ENCODE measurements at regions not wholly inside any gene's neighbourhood (a gene's known extent, or its start where the extent isn't known, plus 50 kb on each side); places are given as distances from the start of the nearest gene placed in this dataset.

GRCh38 chr15:69793431-69793780 lies 304.3 kb downstream of the TLE3 start:
- no peak for DNase-seq

GRCh38 chr15:69793781-69794451 lies 303.8 kb downstream of the TLE3 start:
- peak in 1 of 3 donors; percentile 25 for DNase-seq

DNA sequence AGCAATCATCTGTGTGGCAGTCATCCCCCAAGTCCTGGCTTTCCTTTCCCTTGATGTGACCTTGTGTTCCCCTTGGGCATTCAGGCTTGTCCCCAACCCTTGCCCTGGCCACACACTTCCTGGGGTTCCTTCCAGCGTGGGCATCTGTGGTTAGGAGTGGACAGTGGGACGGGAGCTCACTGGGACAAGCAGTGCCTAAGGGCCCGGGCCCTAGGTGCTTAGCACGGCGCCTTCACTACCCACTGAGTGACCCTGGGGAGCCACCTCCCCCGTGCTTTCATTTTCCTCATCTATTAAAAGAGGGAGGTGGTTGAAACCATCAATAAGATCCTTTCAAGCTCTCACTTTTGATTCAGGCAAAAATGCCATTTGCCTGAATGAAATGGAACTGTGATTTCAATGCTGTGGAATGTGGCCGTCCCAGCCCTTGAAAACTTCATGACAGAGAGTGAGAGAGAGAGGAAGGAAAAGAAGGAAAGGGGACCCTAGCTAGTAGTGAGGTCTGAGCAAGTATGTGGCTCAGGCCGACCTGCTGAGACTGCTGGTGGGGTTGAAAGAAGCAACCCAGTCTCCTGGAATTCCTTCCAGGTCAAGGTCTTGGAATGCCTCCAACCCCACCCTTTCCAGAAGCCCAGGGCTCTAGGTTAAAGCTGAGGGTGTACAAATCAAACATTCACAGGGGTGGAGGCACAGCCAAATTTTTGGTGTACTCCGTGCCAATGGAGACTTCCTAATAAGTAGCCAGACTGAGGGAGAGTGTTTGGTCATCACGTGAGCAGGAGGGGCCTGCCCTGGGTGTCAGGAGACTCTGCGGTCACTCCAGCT lies 302.9 kb downstream of the TLE3 start:
- peak; percentile 29 to 59 (median 59) for DNase-seq

DNA sequence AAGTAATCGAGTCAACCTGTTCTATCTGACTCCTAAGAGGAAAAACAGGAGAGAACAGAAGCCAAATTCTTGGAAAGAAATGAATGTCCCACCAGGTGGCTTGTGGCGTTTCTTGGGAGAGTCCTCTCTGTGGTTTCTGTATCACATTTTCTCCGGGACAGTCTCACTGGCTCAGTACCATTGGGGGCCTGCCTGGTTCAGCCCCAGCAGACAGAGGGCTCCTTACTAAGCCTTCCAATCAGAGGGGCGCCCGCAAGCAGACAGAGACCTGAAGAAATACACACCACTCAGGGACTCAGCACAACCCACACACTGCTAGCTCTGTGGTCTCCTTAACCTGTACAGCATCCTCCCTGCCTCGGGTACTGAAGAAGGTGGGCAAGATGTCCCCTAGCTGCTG lies 302.1 kb downstream of the TLE3 start:
- no peak for DNase-seq

GRCh38 chr15:69797051-69797595 lies 300.6 kb downstream of the TLE3 start:
- DNase-seq, result no peak

GRCh38 chr15:69797615-69798014 lies 300.1 kb downstream of the TLE3 start:
- DNase-seq, result no peak

- no peak for DNase-seq
These were observed 299.1 kb downstream of the TLE3 start for GRCh38 chr15:69798481-69799250.

GRCh38 chr15:69801144-69801543 lies 296.6 kb downstream of the TLE3 start:
- no peak for DNase-seq

DNA sequence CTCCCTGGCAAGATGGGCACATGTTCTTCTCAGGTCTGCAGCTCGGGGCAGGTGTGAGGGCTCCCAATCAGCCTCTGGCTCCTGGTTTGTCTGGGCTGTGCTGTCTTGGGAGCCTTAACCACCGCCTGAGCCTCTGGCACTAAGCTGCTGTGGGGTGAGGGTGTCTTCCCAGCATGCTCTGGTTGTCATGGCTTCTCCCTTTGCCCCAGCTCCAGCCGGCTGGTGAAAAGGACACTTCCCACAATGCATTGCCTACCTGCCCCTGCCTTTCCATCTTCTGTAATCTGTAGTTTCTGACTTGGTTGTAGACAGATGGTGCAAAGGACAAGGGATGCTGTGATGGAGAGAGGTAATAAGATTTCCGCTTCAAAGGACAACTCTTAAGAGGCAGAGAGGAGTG lies 295.3 kb downstream of the TLE3 start:
- DNase-seq, result no peak

DNA sequence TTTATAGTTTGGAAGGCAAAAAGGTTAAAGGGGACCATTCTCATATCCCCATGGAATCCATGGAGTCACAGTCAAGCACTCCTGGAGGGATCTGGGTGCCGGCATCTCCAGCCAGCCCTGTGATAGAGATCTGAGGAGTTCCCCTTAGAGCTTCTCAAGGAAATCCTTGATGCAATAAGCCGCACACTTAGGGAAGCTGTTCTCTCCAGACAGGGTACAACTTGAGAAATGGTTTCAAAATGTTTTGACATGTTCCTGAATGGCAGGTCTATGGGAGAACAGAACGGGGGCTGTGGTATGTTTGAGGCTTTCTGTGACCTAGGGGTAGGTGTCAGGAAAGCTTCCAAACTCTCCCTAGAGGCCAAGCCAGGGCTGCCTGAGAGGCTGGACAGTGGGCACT lies 292.9 kb downstream of the TLE3 start:
- DNase-seq, result no peak

DNA sequence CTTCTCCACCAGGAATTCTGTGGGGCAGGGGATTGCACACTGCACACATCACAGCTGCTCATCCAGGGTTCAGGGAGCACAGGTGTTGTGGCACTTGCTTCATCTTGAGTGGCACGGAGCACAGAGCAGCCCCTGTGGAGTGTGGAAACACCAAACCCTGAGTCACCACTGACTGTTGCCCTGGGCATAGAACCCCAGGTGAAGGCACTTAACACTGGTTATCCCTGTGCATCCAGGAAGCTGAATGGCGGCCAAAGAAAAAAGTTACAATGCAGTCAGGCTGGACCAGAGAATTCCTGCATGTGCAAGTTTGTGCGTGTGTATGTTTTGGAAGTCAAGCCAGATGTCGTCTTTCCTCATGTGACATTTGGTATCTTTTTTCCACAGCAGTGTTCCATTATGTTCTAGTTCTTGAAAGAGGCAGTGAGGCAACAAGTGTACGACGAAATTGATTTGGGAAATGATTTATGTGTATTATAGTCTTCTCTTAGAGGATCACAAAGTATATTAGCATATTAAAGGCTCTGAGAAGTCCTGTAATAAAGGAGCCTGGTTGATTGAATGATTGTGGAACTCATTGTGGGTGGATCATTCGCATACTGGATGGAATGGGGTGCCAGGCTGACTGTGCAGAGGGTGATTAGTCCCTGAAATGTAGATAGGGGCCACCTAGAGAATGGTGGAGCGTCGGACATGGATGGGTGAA lies 292.3 kb downstream of the TLE3 start:
- no peak for DNase-seq

DNA sequence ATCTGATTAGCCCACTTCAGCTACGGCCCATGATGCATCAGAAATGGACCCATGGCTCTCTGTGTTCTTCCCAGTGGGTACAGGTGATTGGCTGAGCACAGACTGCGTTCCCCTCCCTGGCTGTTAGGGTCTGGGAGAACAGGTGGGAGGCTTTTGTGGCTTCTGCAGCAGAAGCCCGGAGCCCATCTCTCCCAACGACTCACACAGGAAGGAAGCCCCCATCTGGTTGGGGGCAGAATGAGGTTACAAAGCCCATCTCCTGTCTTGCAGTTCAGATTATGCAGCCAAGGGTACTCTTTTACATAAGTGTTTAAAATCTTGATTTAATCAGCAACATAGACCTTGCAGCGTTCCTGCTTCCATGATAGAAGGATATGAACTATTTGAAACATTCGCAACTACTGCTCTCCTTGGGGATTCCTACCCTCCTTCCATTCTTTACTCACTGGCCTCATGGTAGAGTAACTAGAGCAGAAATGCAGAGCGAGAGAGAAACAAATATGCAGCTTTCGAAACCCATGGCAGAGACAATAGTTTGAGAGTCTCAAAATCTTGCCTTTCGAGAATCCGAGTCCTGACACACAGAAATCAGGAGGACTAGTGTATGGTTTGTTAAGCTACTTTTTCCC lies 291.3 kb downstream of the TLE3 start:
- no peak for DNase-seq

DNA sequence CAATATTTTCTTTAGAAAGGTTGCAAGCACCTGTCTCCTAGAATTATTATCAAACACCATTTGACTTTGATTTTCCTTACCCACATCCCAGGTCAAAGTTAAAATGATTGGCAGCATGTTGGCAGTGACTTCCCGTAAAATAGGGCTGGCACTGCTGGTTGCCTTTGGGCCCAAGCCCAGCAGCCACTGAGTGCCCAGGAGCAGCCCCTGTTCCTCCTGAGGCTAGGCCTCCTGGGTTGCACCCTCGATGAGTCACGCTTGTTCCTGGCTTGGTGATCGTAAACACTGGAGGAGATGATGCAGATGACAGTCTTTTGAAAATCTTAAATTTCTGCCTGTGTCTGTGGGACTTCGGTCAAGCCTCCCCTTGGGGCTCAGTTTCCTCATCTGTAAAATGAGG lies 290.0 kb downstream of the TLE3 start:
- DNase-seq, result no peak

DNA sequence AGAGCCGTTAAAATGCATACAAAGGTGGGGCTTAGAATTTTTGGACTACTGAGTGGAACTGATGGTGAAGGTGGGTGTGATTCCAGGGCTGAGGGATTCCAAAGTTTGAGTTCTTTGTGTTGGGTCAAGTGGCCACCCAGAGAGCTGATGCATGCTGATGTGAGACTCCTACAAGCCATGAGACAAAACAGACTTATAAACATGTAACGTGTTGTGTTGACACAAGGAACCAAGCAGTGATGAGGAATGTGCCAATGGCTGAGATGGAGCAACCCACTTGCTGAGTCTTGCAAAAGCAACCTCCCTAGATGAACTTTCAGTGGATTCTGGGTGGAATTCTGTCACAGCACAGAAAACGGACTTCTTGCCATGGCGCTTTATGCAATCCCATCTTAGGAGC lies 289.0 kb downstream of the TLE3 start:
- DNase-seq, result no peak

- DNase-seq, result no peak
These were observed 288.3 kb downstream of the TLE3 start for GRCh38 chr15:69809421-69809820.

GRCh38 chr15:69810431-69811354 lies 287.0 kb downstream of the TLE3 start:
- peak; percentile 60 to 71 (median 63) for DNase-seq

DNA sequence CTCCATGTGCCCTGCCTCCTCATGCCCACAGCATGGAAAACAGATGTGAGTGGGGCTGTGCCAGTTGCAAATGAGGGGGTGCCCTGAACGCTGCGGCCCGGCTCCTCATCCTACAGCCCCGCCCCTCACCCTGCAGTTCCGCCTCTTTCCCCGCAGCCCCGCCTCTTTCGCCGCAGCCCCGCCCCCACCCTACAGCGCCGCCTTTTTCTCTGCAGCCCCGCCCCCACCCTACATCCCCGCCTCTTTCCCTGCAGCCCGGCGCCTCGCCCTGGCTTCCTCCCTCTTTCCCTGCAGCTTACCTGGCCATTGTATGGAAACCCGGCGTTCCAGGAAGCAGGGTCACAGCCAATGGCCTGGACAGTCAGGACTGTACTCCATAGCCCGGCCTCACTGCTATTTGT lies 284.9 kb downstream of the TLE3 start:
- DNase-seq, result no peak

GRCh38 chr15:69813881-69814280 lies 283.8 kb downstream of the TLE3 start:
- no peak for DNase-seq

- no peak for DNase-seq
These were observed 282.8 kb downstream of the TLE3 start for GRCh38 chr15:69814932-69815331.

DNA sequence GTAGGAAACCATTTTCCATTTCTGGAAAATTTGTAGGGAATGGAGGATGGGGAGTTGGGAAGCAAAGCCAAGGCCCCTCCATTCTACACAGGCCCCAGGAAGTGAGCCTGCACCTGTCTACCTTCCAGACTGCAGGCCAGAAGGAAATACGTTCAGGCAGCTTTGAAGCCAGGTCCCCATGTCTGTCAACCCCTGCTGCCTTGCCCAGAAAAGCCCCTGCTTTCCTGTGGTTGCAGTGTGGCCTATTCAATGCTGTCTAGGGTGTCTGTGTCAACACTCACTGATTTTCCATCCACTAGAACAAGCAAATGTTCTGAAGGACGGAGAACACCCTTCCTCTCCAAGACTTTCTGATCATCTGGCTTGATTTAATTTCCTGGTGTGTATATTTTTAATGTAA lies 281.9 kb downstream of the TLE3 start:
- DNase-seq, result no peak
